ENCODE measurements at regions not wholly inside any gene's neighbourhood (a gene's known extent, or its start where the extent isn't known, plus 50 kb on each side); places are given as distances from the start of the nearest gene placed in this dataset.

DNA sequence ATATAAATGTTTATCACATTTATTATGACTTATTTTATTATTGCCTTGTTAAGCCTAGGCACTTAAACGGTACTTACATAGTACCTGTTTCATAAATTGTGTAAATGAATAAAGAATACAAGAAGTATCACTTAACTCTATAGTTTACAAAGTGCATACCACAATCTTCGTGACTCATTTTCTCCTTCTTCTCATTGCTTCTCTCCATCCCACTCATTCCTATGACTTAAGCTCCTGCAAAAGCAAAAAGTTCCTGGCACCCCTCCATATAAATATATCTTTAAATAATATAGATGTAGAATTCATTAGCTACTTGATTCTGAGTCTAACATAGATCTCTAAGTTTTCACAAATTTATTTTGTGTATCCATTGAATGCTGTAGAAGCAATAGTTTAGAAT, 1382.0 kb upstream of the CELF2 start:
- DNase-seq (ENCODE audit: low spot score) = peak; percentile 3

DNA sequence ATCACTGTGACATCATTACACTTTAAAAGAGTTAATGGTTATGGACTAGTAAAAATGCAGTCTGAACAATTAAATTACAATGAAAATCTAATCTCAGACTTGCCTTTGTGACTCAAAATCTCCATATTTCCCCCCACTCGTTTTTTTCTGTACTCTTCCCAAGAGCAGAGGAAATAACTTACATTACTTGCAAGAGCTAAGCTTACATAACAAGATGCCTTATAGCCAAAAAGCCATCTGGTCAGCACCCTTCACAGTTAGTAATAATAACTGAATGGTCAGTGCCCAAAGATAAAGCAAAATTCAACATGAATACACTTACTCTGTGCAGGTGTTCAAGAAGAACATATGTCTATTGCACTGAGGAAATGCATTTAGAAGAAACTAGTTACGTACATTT, 1381.5 kb upstream of the CELF2 start:
- DNase-seq (ENCODE audit: low spot score) = no peak

DNA sequence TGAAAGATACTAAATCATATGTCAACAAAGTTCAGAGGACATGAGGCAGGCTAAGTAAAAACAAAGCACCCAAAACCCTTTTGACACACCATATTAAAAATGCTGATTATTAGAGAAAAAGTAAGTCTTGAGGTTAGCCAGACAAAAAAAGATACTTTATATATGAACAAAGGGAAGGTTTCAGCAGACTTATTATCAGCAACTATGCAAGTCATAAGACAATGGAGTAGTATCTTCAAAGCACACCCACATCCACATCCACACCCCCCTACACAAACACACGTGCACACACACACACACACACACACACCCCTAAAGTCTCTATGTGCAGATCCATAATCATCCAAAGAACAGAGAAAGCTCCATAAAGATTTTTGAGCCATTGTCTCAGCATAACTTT, 1373.9 kb upstream of the CELF2 start:
- DNase-seq (ENCODE audit: low spot score) = no peak

DNA sequence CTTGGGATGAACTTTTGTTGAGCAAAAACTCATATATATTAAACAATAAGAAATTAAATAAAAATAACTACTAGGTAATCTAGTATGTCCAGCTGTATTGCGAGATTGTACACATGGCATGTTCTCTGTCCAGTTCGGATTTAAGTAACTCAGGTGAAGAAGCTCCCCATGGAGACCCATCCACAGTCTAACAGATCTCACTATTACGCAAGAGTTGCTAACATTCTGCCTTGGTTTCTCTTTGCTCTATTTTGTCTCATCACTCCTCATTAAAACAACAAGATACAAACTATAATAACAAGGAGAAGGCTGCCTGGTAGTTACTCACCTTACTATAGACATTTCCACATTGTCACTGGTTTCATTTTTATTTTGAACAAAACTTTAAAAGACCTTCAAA, 1372.3 kb upstream of the CELF2 start:
- no peak for DNase-seq (ENCODE audit: low spot score)

DNA sequence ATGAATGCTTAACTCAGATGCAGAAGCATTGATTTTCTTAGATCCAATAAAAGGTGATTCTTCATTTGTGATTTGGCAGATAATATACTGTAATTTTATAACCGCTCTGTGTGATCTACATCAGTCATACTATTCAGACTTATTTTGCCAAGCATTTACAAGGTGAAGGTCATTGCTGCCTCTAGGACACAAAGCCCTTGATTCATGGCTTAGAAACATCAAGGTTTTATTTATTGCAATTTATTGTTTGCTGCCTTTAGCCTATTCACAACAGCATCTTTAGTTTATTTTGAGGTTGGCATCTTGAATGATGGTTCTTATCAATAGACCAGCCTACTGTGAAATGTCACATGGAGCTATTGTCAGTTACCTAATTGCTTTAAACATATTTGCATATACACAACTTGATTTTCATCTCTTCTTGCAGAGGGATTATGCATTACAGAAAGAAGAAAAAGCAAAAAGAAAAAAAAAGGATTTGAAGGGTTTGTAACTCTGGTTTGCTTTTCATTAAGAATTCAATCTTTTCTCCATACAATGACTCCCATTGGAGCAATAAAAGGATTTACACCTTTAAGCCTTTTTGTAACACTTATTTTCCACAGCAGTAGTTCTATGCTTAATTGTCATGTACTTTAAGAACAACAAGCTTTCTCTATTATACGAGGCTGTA, 1371.6 kb upstream of the CELF2 start:
- no peak for DNase-seq (ENCODE audit: low spot score)

DNA sequence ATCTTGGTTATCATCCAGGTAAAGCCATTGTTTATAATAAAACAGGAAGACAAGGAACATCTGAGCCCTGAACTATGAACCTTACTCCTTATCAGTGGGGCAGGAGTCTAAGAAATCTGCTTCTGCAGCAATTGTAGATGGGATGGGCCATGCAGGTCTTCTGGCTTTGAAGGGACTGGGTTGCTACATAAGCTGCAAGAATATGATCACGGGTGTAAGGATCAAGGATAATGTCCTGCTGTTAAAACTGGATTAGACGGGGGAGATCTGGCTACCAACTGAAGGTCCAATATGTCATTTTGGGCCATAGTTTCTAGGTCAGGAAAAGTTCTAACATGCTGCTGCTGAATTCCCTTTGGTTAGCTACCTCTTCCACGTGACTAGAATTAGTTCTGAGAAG, 1363.4 kb upstream of the CELF2 start:
- DNase-seq (ENCODE audit: low spot score) = no peak

DNA sequence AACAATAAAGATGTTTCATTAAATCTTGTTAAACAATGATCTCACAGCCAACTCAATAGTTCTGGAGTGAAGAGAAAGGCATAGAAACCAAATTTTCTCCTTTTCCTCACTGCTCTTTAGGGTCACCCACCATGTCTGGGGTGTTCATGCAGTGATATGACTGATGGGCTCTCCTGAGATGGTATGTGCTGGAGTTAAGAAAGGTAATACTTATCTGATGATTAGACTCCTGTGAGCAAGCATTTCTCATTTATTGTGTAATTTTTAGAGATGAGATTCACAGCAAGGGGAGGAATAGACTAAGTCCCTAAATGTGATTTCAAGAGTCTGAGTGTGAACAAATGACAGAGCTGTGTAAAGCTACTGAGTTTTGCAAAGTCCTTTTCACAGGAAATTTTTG, 1361.3 kb upstream of the CELF2 start:
- DNase-seq (ENCODE audit: low spot score) = no peak

DNA sequence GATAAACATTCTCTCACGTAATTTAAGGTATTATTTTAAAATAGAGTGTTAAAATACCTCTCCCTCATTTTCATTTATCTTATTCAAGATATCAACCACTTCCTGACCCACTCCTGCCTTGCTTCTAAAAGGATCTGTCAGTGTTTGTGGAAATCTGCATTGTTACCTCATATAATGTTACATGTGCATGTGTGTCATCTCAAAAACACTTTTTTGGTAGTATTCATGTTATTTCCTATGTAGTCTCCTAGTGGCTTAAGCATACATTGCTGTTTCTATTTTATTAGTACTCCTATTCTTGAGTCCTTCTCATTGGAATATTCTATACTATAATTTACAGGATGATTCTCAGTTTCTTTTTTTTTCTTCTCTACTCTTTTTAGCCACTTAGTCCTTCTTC, 1360.7 kb upstream of the CELF2 start:
- no peak for DNase-seq (ENCODE audit: low spot score)

DNA sequence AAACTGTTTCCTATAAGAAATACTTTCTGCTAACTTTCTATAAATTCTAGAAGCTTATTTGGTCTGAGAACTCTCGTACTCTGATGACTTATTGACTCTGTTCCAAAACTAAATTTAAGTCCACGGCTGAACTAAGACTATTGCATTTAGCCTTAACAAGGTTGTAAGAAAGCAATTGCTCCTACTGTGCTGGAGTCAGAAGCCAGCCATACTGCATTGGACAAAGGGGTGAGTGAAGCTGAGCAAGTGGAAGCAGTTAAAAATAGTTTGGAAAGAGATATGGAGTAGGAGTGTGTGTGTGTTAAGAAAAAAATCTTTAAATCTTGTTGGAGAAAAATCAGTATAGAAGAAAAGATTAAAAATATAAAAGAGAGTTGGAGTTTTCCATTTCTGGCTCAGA, 1360.1 kb upstream of the CELF2 start:
- no peak for DNase-seq (ENCODE audit: low spot score)

DNA sequence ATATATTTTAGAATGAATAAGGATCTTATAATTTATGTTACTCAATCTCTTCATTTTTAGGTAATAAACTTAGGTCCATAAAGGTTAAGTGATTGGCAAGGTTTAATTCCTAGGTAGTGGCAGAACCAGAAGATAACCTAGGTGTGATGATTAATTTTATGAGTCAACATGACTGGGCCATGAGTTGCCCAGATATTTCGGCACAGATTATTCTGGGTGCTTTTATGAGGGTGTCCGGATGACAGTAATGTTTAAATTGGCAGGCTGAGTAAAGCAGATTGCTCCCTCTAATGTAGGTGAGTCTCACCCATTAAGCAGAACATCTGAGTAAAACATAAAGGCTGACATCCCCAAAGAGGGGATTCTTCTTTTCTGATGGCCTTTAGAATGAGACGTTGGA, 1349.3 kb upstream of the CELF2 start:
- no peak for DNase-seq (ENCODE audit: low spot score)

DNA sequence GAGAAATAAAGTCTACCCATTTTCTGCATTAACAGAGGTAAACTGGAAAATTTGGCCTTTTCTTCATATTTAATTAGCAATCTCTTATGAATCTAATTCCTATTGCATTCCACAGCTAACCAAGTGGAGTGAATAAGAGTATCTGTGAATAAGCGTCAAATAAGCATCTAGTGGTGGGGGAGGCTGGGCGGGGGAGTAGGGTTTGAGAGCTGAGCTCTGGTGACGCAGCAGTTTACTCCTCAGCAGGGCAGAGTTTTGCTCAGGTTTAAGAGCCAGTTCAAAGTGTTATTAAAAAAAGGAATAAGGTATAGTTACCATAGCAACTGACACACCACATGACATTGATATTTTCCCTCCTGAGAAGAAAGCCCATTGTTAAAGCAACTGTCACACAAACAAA, 1346.8 kb upstream of the CELF2 start:
- no peak for DNase-seq (ENCODE audit: low spot score)

DNA sequence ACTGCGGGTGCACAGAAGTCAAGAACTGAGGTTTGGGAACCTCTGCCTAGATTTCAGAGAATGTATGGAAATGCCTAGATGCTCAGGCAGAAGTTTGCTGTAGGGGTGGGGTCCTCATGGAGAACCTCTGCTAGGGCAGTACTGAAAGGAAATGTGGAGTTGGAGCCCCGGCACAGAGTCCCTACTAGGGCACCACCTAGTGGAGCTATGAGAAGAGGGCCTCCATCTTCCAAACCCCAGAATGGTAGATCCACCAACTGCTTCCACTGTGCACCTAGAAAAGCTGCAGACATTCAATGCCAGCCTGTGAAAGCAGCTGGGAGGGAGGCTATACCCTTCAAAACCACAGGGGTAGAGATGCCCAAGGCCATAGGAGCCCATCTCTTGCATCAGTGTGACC, 1336.0 kb upstream of the CELF2 start:
- no peak for DNase-seq (ENCODE audit: low spot score)

DNA sequence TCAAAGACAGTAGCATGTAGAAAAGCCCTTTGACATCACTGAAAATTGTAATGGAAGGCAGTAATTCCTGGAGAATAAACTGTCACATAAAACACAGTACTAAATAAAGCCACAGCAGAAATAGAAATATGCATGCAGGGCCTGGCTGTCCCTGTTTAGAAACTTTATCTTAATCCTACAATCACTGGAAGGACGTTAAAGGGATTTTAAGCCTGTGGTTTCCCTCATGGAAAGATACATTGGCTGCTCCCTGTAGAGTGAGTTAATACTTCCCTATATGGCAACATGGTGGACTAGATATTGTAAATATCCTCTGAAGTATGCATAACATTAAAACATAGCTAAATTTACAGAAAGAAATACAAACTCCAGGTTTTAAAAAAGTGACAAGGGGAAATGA, 1334.9 kb upstream of the CELF2 start:
- no peak for DNase-seq (ENCODE audit: low spot score)

DNA sequence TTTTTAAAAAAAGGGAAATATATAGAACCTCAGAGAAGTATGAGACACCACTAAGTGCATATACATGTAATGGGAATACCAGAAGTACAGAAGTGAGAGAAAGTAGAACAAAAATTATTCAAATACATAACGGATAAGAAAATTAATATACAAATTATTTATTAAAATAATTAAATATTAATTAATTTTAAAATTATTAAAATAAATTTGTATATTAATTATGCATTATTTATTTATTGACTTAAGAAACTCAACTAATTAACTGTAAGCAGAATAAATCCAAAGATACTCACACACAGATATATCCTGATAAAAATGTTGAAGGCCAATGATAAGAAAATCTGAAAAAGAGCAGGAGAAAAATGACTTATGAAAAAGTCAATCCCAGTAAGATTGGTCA, 1333.5 kb upstream of the CELF2 start:
- DNase-seq (ENCODE audit: low spot score) = no peak

DNA sequence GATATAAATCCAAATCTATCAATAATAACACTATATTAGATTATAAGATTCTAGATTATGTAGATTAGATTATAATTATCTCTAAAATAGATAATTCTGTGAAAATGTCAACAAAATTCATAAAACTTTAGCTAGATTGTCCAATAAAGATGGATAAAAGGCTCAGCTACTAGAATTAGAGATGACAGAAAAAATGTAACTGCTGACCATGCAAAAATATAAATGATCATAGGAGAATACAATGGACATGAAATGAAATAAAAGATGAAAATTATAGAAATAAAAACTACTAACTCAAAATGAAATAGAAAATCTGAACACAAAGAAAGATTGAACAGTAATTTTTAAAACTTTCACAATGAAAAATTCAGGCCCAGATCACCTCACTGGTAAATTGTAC, 1332.1 kb upstream of the CELF2 start:
- no peak for DNase-seq (ENCODE audit: low spot score)

DNA sequence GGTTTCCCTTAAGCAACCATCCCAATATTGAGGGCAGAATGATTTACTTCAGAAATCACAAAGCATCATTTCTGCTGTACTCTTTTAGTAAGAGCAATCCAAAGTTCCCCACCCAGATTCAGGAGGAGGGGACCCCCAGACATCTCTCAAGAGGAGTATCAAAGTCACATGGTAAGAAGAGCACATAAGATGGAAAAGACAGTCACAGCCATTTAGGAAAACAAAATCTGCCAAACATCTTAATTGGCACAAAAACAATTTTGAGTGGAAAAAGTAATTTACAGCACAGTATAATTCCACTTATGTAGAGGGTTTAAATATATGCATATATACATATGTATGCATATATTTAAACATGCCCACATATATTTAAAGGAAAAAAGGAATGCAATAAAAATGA, 1329.0 kb upstream of the CELF2 start:
- DNase-seq (ENCODE audit: low spot score) = no peak

DNA sequence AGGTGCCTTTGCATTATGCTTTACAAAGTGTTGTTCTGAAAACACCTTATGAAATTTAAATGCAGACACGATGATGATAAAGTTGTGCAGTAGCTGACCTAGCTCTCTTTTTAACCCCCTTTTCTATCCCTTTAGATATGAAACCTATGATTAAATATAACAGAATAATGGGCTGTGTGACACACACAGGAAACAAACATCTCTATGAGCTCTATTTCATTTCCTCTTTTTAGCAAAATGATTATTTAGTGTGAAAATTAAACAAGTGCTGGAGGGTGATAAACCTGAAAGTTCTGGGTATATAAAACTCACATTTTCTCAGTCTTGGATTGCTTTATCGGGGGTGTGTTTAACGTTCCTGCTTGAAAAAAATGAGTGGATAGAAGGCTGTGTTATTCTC, 1310.5 kb upstream of the CELF2 start:
- no peak for DNase-seq (ENCODE audit: low spot score)

DNA sequence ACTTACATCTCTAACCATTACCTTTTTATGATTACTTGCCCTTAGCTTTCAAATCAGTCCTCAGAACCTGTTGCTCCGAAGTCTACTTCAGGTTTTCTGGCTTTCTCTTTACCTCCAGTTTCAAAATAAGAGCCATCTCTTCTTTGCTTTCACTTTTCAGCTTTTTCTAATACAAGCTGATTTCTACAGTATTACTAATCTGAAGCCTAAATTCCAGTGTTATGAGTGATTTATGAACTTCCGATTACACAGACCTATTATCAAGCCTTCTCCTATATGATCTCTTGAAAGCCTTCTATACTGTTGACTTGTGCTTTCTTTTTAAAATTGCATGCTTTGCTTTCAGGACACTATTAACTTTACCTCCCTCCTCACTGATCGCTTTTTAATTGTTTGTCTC, 1307.8 kb upstream of the CELF2 start:
- DNase-seq (ENCODE audit: low spot score) = peak; percentile 3

DNA sequence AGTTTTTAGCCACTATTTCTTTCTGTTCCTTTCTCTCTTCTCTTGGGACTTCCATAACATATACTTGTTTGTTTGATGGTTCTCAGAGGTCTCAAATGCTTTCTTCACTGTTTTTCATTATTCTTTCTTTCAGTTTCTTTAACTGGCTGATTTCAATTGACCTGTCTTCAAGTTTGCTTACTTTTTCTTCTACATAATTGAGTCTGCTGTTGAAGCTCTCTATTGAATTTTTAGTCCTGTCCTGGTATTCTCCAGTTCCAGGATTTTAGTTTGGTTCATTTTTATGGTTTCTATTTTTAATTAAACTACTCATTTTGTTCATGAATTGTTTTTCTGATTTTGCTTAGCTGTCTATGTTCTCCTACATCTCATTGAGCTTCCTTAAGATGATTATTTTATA, 1305.3 kb upstream of the CELF2 start:
- DNase-seq (ENCODE audit: low spot score) = no peak

DNA sequence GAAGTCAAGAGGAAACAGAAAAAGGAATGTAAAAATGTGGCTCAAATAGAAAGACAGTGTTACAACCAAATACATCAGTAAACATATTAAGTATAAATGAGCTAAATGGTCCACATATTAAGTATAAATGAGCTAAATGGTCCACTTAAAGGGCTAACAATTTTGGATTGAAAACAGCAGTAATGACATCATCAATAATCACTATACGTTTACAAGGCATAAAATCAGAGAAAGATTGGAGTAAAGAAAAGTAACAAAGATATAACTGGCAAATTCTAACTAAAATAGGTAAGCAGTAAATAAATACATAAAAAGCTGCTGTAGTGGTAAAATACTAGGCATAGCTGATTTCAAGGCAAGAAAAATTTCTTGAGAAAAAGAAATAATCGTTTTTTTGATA, 1298.4 kb upstream of the CELF2 start:
- no peak for DNase-seq (ENCODE audit: low spot score)

DNA sequence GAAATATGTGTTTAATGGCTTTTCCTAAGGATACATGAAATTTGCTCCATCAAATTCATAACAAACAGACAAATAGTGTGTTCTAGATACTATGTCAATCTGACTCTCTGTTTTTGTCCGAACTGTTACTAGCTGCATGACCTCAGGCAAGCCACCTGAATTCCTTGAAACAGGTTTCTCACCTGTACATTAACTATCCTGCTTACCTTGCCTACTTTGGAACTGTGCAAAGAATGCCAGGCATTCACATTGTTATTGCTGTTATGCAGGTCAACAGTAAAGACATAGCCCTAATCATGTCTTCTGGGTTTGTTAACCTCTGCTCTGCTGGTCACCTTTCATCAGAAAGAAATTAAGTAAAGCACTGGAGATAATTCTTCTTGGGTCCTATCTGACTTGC, 1283.9 kb upstream of the CELF2 start:
- no peak for DNase-seq (ENCODE audit: low spot score)

DNA sequence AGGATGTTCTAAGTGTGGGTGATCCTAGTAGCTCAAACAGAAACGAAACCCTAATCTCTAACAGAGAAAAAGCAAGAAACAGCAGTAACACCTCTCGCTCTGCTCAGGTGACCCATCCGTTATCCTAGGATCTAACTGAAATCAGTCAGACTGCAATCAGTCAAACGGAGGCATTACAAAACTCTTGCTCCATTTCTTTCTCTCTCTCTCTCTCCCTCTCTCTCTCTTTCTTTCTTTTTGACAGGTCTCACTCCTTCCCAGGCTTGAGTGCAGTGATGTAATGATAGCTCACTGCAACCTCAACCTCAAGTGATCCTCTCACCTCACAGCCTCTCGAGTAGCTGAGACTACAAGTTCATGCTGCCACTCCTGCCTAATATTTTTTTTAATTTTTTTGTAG, 1283.5 kb upstream of the CELF2 start:
- no peak for DNase-seq (ENCODE audit: low spot score)

DNA sequence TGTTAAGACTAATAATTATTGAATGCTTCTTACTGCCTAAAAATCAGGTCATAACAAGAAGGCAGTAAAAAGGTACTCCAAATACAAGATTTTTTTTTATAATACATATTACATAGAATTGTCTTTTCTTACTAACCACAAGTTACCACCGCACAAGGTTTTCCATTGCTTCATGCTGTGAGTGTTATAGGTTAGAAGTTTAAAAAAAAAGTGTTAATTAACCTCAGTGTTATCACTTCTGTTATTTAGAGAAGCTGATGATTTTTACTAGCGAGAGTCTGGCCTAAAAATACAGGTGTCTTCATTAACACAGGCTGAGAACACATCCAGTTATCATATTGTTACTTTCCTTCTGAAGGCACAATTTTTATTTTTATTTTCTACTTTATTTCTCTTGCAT, 1281.9 kb upstream of the CELF2 start:
- no peak for DNase-seq (ENCODE audit: low spot score)

DNA sequence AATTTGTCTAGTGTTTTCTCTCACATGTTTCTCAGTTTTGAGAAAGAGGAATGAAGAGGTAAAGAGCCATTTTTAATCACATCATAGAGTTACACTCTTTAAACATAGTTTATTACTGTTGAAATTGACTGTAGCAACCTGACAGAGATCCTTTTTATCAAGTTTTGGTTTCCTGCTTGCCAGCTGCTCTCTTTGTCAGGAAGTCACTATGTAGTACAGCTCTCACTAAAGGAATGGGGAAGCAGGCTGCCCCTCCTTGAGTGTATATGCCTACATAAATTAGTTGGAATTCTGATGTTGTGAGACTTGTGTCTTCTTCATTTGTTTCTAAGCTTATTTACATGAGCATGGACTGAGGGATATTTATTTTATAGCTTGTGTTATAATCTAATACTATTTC, 1274.0 kb upstream of the CELF2 start:
- DNase-seq (ENCODE audit: low spot score) = no peak

DNA sequence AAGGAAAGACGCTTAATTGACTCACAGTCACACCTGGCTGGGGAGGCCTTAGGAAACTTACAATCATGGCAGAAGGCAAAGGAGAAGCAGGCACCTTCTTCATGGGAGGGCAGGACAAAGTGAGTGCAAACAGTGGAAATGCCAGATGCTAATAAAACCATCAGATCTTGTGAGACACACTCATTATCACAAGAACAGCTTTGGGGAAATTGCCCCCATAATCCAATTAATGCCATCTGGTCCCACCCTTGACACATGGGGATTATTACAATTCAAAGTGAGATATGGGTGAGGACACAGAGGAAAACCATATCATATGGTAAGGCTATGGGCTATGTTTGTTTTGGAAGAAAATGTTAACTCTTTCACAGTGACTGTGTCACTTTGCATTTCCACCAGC, 1272.5 kb upstream of the CELF2 start:
- DNase-seq (ENCODE audit: low spot score) = no peak
